HEK293 (cell line): ENCODE measurements at regions not wholly inside any gene's neighbourhood (a gene's known extent, or its start where the extent isn't known, plus 50 kb on each side); places are given as distances from the start of the nearest gene placed in this dataset.

Experiments used
- CTCF ChIA-PET: fragments of 350-600 bp; formaldehyde crosslinking; extraction: SDS; loops from one replicate; lab custom pipeline; 2021; ENCODE audit warnings: antibody characterized with exemption; lab: Yijun Ruan, JAX
- POLR2A ChIA-PET: fragments of 300-600 bp; formaldehyde crosslinking; extraction: SDS; loops from one replicate; lab custom pipeline; 2020; ENCODE audit warnings: antibody characterized with exemption, inconsistent platforms; lab: Yijun Ruan, JAX
- H3K27ac ChIP-seq: fragments of 200-500 bp; sonication (Bioruptor generic); 2 replicates; pipeline ENCODE4 v1.5.1; 2014; ENCODE audit warnings: low read depth, low read length, control low read depth, inconsistent platforms; ENCODE audit errors: extremely low read depth
- H3K36me3 ChIP-seq, 2 experiments: fragments of 200-500 bp in 1 of 2; sonication (Bioruptor generic) in 1 of 2; 1 replicate in 1 of 2; 2 replicates in 1 of 2; pipeline ENCODE4 v1.5.1; 2014 to 2017; ENCODE audit warnings: inconsistent platforms in 2 of 2, low read length in 2 of 2; ENCODE audit not compliant: control insufficient read depth in 2 of 2, insufficient read depth in 1 of 2
- H3K4me1 ChIP-seq: fragments of 200-500 bp; sonication (Bioruptor generic); 2 replicates; pipeline ENCODE4 v1.5.1; 2014; ENCODE audit warnings: mild to moderate bottlenecking, low read length, inconsistent platforms; ENCODE audit not compliant: control insufficient read depth, insufficient read depth
- H3K4me3 ChIP-seq: 2 replicates; pipeline ENCODE4 v1.5.1; 2011; ENCODE audit warnings: low read depth, mild to moderate bottlenecking, control low read depth, low read length, moderate library complexity
- H3K9me3 ChIP-seq: fragments of 200-500 bp; sonication (Bioruptor generic); 2 replicates; pipeline ENCODE4 v1.5.1; 2014; ENCODE audit warnings: low read depth, low read length, inconsistent platforms; ENCODE audit not compliant: control insufficient read depth, insufficient read depth
- EGR2 ChIP-seq: fragments of 450-650 bp; formaldehyde crosslinking; IDR thresholded peaks from 2 replicates; pipeline ENCODE4 v1.5.1; 2016; ENCODE audit warnings: low read depth, missing biosample characterization, missing genetic modification characterization
- GLI4 ChIP-seq: fragments of 450-650 bp; formaldehyde crosslinking; IDR thresholded peaks from 2 replicates; pipeline ENCODE4 v1.5.1; 2016; ENCODE audit warnings: missing biosample characterization, missing genetic modification characterization
- HOXA7 ChIP-seq: sonication (generic); formaldehyde crosslinking; IDR thresholded peaks from 2 replicates; pipeline ENCODE4 v1.8.1; 2022; ENCODE audit warnings: missing genetic modification reagents, borderline replicate concordance
- KLF1 ChIP-seq: fragments of 450-650 bp; formaldehyde crosslinking; IDR thresholded peaks from 2 replicates; pipeline ENCODE4 v1.5.1; 2016; ENCODE audit warnings: missing biosample characterization, missing genetic modification characterization
- KLF10 ChIP-seq: fragments of 450-650 bp; IDR thresholded peaks from 2 replicates; pipeline ENCODE4 v1.5.1; 2018; ENCODE audit warnings: missing biosample characterization, mild to moderate bottlenecking, missing genetic modification characterization
- PRDM1 ChIP-seq: fragments of 450-650 bp; formaldehyde crosslinking; IDR thresholded peaks from 2 replicates; pipeline ENCODE4; 2016; ENCODE audit warnings: missing biosample characterization, missing genetic modification characterization
- SP3 ChIP-seq: fragments of 450-650 bp; formaldehyde crosslinking; IDR thresholded peaks from 2 replicates; pipeline ENCODE4 v1.5.1; 2016; ENCODE audit warnings: missing biosample characterization, missing genetic modification characterization
- YY2 ChIP-seq: fragments of 450-650 bp; formaldehyde crosslinking; IDR thresholded peaks from 2 replicates; pipeline ENCODE4 v1.5.1; 2016; ENCODE audit warnings: missing biosample characterization, missing genetic modification characterization
- ZEB2 ChIP-seq: fragments of 450-650 bp; formaldehyde crosslinking; IDR thresholded peaks from 2 replicates; pipeline ENCODE4 v1.5.1; 2016; ENCODE audit warnings: missing biosample characterization, missing genetic modification characterization
- ZNF155 ChIP-seq: fragments of 450-650 bp; formaldehyde crosslinking; IDR thresholded peaks from 2 replicates; pipeline ENCODE4 v1.5.1; 2016; ENCODE audit warnings: missing biosample characterization, missing genetic modification characterization
- ZNF221 ChIP-seq: fragments of 450-650 bp; formaldehyde crosslinking; IDR thresholded peaks from 2 replicates; pipeline ENCODE4 v1.5.1; 2017; ENCODE audit warnings: missing biosample characterization, missing genetic modification characterization, borderline replicate concordance
- ZNF266 ChIP-seq: fragments of 450-650 bp; formaldehyde crosslinking; IDR thresholded peaks from 2 replicates; pipeline ENCODE4 v1.5.1; 2016; ENCODE audit warnings: missing biosample characterization, missing genetic modification characterization, low read depth
- ZNF350 ChIP-seq: fragments of 450-650 bp; formaldehyde crosslinking; IDR thresholded peaks from 2 replicates; pipeline ENCODE4 v1.5.0; 2017; ENCODE audit warnings: missing biosample characterization, mild to moderate bottlenecking, missing genetic modification characterization
- ZNF544 ChIP-seq: fragments of 450-650 bp; formaldehyde crosslinking; IDR thresholded peaks from 2 replicates; pipeline ENCODE4 v1.5.0; 2017; ENCODE audit warnings: missing biosample characterization, missing genetic modification characterization
- ZNF629 ChIP-seq: fragments of 450-650 bp; formaldehyde crosslinking; IDR thresholded peaks from 2 replicates; pipeline ENCODE4 v1.5.1; 2017; ENCODE audit warnings: missing biosample characterization, missing genetic modification characterization
- ZNF670 ChIP-seq: fragments of 450-650 bp; formaldehyde crosslinking; IDR thresholded peaks from 2 replicates; pipeline ENCODE4 v1.5.1; 2016; ENCODE audit warnings: missing biosample characterization, missing genetic modification characterization, low read depth
- ZNF747 ChIP-seq: fragments of 450-650 bp; formaldehyde crosslinking; IDR thresholded peaks from 2 replicates; pipeline ENCODE4 v1.5.1; 2016; ENCODE audit warnings: missing biosample characterization, missing genetic modification characterization
- ZSCAN16 ChIP-seq: fragments of 450-650 bp; formaldehyde crosslinking; IDR thresholded peaks from 2 replicates; pipeline ENCODE4 v1.5.1; 2016; ENCODE audit warnings: missing biosample characterization, missing genetic modification characterization
- ZSCAN23 ChIP-seq: fragments of 450-650 bp; formaldehyde crosslinking; IDR thresholded peaks from 2 replicates; pipeline ENCODE4 v1.5.1; 2016; ENCODE audit warnings: missing biosample characterization, missing genetic modification characterization
- ZSCAN30 ChIP-seq: fragments of 450-650 bp; IDR thresholded peaks from 2 replicates; pipeline ENCODE4 v1.5.1; 2018; ENCODE audit warnings: missing biosample characterization, mild to moderate bottlenecking, missing genetic modification characterization, moderate library complexity
- TF ChIP-seq, protein P1 (sequence below): fragments of 450-650 bp; formaldehyde crosslinking; IDR thresholded peaks from 2 replicates; pipeline ENCODE4 v1.5.1; 2016; ENCODE audit warnings: missing biosample characterization, missing genetic modification characterization
- TF ChIP-seq, protein P2 (sequence below): fragments of 450-650 bp; formaldehyde crosslinking; IDR thresholded peaks from 2 replicates; pipeline ENCODE4 v1.5.1; 2017; ENCODE audit warnings: missing biosample characterization, missing genetic modification characterization
- TF ChIP-seq, protein P3 (sequence below): fragments of 450-650 bp; formaldehyde crosslinking; IDR thresholded peaks from 2 replicates; pipeline ENCODE4 v1.5.1; 2016; ENCODE audit warnings: missing biosample characterization, missing genetic modification characterization
- TF ChIP-seq, protein P4 (sequence below): fragments of 450-650 bp; formaldehyde crosslinking; IDR thresholded peaks from 2 replicates; pipeline ENCODE4; 2016; ENCODE audit warnings: missing biosample characterization, missing genetic modification characterization

DNA sequence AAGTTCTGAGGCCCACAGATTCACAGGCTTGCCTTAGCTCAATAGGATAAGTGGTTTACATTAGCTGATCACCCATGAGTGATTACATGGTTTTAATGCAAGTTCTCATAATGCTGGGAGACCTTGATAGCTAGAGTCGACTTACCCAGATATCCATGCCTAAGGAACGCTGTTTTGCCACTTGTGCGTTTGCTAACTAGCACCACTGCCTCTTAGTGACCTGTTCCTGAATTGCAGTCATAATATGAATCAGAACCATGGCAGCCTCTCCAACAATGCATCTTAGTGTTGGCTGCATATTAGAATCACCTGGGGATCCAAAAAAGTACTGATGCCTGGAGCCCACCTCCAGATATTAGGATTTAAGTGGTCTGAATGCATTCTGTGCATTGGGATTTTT, 251.1 kb upstream of the CDH5 start:
- Histone ChIP-seq H3K27ac (no peak overlapping the region), H3K4me3 (no peak overlapping the region), H3K4me1 (no peaks in the 10 kb centered on the region), H3K36me3 (no peaks in the 10 kb centered on the region), H3K9me3 (no peaks in the 10 kb centered on the region)
- no peak for TF ChIP-seq ZEB2 (tag by site-specific recombination)
- no peak for TF ChIP-seq HOXA7
- TF ChIP-seq, protein P1, sequence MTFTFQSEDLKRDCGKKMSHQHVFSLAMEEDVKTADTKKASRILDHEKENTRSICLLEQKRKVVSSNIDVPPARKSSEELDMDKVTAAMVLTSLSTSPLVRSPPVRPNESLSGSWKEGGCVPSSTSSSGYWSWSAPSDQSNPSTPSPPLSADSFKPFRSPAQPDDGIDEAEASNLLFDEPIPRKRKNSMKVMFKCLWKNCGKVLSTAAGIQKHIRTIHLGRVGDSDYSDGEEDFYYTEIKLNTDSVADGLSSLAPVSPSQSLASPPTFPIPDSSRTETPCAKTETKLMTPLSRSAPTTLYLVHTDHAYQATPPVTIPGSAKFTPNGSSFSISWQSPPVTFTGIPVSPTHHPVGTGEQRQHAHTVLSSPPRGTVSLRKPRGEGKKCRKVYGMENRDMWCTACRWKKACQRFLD (tag by site-specific recombination) = no peak
- TF ChIP-seq ZNF221 (tag by site-specific recombination) = no peak
- TF ChIP-seq, protein P2, sequence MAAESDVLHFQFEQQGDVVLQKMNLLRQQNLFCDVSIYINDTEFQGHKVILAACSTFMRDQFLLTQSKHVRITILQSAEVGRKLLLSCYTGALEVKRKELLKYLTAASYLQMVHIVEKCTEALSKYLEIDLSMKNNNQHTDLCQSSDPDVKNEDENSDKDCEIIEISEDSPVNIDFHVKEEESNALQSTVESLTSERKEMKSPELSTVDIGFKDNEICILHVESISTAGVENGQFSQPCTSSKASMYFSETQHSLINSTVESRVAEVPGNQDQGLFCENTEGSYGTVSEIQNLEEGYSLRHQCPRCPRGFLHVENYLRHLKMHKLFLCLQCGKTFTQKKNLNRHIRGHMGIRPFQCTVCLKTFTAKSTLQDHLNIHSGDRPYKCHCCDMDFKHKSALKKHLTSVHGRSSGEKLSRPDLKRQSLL (tag by site-specific recombination) = no peak
- TF ChIP-seq GLI4 (tag by site-specific recombination) = no peak
- TF ChIP-seq ZNF155 (tag by site-specific recombination) = no peak
- TF ChIP-seq ZSCAN30 = no peak
- TF ChIP-seq, protein P3, sequence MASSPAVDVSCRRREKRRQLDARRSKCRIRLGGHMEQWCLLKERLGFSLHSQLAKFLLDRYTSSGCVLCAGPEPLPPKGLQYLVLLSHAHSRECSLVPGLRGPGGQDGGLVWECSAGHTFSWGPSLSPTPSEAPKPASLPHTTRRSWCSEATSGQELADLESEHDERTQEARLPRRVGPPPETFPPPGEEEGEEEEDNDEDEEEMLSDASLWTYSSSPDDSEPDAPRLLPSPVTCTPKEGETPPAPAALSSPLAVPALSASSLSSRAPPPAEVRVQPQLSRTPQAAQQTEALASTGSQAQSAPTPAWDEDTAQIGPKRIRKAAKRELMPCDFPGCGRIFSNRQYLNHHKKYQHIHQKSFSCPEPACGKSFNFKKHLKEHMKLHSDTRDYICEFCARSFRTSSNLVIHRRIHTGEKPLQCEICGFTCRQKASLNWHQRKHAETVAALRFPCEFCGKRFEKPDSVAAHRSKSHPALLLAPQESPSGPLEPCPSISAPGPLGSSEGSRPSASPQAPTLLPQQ (tag by site-specific recombination) = no peak
- no peak for TF ChIP-seq ZNF747
- TF ChIP-seq KLF10 (tag by site-specific recombination) = no peak
- TF ChIP-seq ZNF670 (tag by site-specific recombination) = no peak
- no peak for TF ChIP-seq YY2 (tag by site-specific recombination)
- TF ChIP-seq ZNF266 = no peak
- TF ChIP-seq ZNF544 (tag by site-specific recombination) = no peak
- no peak for TF ChIP-seq ZSCAN16 (tag by site-specific recombination)
- CTCF ChIA-PET = no interaction called here
- POLR2A ChIA-PET = no interaction called here

GRCh38 chr16:66113223-66113622, 253.3 kb upstream of the CDH5 start:
- ChIA-PET POLR2A (interaction anchor here (0.7 kb wide), 1 partner anchor 974 kb away, joined by 3 read pairs; no protein-coding TSS in a partner anchor), CTCF (no interaction called here)
- Histone ChIP-seq H3K4me1 (no peaks in the 10 kb centered on the region), H3K36me3 (no peaks in the 10 kb centered on the region), H3K4me3 (no peak overlapping the region), H3K27ac (no peak overlapping the region), H3K9me3 (no peaks in the 10 kb centered on the region)
- TF ChIP-seq ZNF350 (tag by site-specific recombination) = no peak
- TF ChIP-seq, protein P4, sequence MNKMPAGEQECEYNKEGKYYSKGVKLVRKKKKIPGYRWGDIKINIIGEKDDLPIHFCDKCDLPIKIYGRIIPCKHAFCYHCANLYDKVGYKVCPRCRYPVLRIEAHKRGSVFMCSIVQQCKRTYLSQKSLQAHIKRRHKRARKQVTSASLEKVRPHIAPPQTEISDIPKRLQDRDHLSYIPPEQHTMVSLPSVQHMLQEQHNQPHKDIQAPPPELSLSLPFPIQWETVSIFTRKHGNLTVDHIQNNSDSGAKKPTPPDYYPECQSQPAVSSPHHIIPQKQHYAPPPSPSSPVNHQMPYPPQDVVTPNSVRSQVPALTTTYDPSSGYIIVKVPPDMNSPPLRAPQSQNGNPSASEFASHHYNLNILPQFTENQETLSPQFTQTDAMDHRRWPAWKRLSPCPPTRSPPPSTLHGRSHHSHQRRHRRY = no peak
- TF ChIP-seq SP3 (tag by site-specific recombination) = no peak
- TF ChIP-seq EGR2 = no peak
- TF ChIP-seq ZSCAN23 (tag by site-specific recombination) = no peak
- no peak for TF ChIP-seq ZNF629 (tag by site-specific recombination)
- TF ChIP-seq KLF1 (tag by site-specific recombination) = no peak
- no peak for TF ChIP-seq PRDM1 (tag by site-specific recombination)
